Left ventricle myocardium inferior (tissue), 1 donor: ENCODE measurements at regions not wholly inside any gene's neighbourhood (a gene's known extent, or its start where the extent isn't known, plus 50 kb on each side); places are given as distances from the start of the nearest gene placed in this dataset.

Experiments used
- DNase-seq: peaks from one replicate; pipeline ENCODE4 v3.0.0-alpha.2; 2020
- H3K27ac ChIP-seq: fragments of 200-600 bp; replicated peaks from 2 replicates; pipeline ENCODE4 v1.8.0; 2021
- H3K27me3 ChIP-seq: fragments of 200-600 bp; 2 replicates; pipeline ENCODE4 v1.8.0; 2021; ENCODE audit warnings: low read depth
- H3K36me3 ChIP-seq: fragments of 200-600 bp; 2 replicates; pipeline ENCODE4 v1.8.0; 2021
- H3K4me1 ChIP-seq: fragments of 200-600 bp; 2 replicates; pipeline ENCODE4 v1.8.0; 2021
- H3K4me3 ChIP-seq: fragments of 200-600 bp; 2 replicates; pipeline ENCODE4 v1.8.0; 2021; ENCODE audit warnings: mild to moderate bottlenecking, moderate library complexity
- H3K9me3 ChIP-seq: fragments of 200-600 bp; replicated peaks from 2 replicates; pipeline ENCODE4 v1.8.0; 2021
- intact Hi-C: fragments of 100-400 bp; cut with micrococcal nuclease; formaldehyde crosslinking; loops from one replicate; pipeline ENCODE4 v1.11.0; 2022
- TF ChIP-seq, protein P1 (sequence below): fragments of 200-600 bp; IDR thresholded peaks from 2 replicates; pipeline ENCODE4 v1.8.0; 2021; ENCODE audit warnings: antibody characterized with exemption, mild to moderate bottlenecking, borderline replicate concordance
- donor health status: DM: no; HTN: yes; CAD: no; lungs with severe emphysema.

DNA sequence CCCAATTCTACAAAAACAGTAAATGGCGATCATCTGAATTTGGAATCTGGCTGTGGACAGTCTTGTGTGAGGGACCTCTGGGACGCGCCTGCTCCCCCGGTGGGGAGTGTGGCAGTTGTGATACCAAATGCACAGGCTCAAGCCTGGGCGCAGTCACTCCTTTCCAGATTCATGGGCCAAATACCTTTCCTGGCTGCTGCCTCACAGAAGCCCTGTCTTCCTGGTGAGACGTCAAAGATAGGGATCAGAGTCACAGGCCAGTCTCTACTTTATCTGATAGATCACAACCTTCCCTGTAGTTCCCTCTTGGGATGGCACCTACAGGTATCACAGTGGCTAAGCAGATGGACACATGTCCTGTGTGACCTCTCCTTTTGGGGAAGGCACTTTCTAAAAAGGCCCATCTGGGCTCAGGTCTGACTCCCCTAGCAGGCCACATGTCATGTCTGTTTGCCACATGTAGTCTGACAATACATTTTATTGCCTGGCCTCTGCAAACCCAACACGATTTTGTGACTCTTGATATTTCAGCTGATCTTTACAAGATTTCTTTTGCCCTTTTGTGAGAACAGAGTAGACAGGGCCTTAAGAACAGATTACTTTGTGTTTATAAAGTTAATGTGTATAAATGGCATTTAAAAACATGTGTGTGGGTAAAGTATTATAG, 150.1 kb downstream of the SNX10 start:
- TF ChIP-seq, protein P1, sequence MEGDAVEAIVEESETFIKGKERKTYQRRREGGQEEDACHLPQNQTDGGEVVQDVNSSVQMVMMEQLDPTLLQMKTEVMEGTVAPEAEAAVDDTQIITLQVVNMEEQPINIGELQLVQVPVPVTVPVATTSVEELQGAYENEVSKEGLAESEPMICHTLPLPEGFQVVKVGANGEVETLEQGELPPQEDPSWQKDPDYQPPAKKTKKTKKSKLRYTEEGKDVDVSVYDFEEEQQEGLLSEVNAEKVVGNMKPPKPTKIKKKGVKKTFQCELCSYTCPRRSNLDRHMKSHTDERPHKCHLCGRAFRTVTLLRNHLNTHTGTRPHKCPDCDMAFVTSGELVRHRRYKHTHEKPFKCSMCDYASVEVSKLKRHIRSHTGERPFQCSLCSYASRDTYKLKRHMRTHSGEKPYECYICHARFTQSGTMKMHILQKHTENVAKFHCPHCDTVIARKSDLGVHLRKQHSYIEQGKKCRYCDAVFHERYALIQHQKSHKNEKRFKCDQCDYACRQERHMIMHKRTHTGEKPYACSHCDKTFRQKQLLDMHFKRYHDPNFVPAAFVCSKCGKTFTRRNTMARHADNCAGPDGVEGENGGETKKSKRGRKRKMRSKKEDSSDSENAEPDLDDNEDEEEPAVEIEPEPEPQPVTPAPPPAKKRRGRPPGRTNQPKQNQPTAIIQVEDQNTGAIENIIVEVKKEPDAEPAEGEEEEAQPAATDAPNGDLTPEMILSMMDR, result no peak
- intact Hi-C loops, result no loop called here
- no peak for DNase-seq

DNA sequence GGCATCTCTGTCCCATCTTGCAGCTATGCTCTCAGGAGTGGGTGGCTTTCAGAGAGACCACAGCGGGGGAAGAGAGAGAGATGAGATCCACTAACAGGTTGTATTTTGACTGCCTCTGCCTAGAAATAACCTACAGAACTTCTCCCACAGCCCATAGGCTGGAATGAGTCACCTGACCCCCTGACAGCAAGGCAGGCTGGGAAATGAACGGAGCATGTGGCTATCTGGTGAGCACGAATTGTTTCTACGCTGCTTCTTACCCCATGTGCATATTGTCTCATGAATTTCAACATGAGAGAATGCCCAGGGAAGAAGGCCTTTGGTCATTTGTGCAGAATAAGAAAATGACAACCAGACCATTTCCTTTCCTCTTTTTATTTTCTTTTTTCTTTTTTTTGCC, 151.3 kb downstream of the SNX10 start:
- intact Hi-C loops, result no loop called here
- Histone ChIP-seq H3K27me3 (peaks cover 47% of the 10 kb centered on the region), H3K4me1 (no peaks in the 10 kb centered on the region), H3K9me3 (no peaks in the 10 kb centered on the region), H3K27ac (no peak overlapping the region), H3K4me3 (no peak overlapping the region), H3K36me3 (no peaks in the 10 kb centered on the region)
- DNase-seq, result no peak
- TF ChIP-seq, protein P1, result no peak

More for the DNA sequence above, 150.1 kb downstream of the SNX10 start:
- Histone ChIP-seq H3K4me3 (no peak overlapping the region), H3K27ac (no peak overlapping the region), H3K27me3 (peaks cover 43% of the 10 kb centered on the region), H3K9me3 (no peaks in the 10 kb centered on the region), H3K36me3 (no peaks in the 10 kb centered on the region), H3K4me1 (no peaks in the 10 kb centered on the region)

DNA sequence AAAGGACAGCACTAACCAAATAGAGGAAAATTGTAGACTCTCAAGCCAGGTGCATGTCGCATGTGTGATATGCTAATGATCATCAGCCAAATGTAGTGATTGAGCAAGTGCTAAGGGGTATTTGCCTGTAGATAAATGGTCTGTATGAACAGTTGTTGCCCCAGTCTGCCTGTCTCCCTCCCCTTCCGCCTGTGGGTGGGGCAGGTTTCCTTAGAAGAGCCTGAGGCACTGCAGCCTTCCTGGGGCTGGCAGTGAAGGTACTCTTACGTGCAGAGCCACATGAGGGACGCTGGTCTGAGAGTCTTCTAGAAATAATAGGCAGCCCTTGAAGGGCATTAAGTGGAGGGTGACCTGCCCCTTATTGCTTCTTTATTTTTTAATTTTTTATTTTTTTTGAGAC, 152.1 kb downstream of the SNX10 start:
- H3K4me3 ChIP-seq, result no peak overlapping the region
- no peaks in the 10 kb centered on the region for H3K36me3 ChIP-seq
- DNase-seq, result no peak
- TF ChIP-seq, protein P1, result no peak
- H3K4me1 ChIP-seq, result no peaks in the 10 kb centered on the region
- intact Hi-C loops, result no loop called here
- H3K9me3 ChIP-seq, result no peaks in the 10 kb centered on the region
- peaks cover 53% of the 10 kb centered on the region for H3K27me3 ChIP-seq
- H3K27ac ChIP-seq, result no peak overlapping the region

DNA sequence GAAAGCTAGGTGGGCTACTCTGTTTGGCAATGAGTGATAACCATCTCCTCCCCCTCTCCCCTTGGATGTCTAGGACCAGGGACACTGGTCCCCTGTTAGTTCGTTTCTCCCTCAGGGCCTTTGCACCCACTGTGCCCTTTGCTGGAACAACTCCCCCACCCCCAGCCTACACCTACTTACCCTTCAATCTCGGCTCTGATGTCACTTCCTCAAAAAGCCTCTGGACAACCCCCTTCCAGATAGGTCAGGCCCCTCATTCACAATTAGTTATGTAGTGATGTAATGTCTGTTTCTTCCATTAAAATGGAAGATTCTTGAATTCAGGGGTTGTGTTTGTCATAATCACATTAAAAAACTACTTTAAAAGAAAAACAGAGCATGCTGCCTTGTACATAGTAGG, 152.9 kb downstream of the SNX10 start:
- no peaks in the 10 kb centered on the region for H3K4me1 ChIP-seq
- peaks cover 54% of the 10 kb centered on the region for H3K27me3 ChIP-seq
- no peak overlapping the region for H3K4me3 ChIP-seq
- no peaks in the 10 kb centered on the region for H3K36me3 ChIP-seq
- no peaks in the 10 kb centered on the region for H3K9me3 ChIP-seq
- no peak for DNase-seq
- H3K27ac ChIP-seq, result no peak overlapping the region
- intact Hi-C loops, result no loop called here
- TF ChIP-seq, protein P1, result no peak

DNA sequence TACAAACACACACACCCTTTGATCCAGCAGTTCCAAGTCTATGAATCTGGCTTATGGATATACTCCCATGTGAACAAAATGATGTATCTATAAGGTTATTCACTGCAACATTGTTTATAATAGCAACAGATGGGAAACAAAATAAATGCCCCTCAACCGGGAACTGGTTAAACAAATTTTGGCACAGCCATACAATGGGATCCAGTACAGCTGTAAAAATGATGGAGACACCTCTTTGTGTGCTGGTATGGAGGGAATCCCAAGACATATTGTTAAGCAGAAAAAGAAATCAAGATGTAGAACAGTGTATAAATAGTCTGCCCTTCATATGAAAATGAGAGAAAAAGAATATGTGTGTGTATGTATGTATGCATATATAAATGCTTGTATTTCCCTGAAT, 155.5 kb downstream of the SNX10 start:
- H3K36me3 ChIP-seq, result no peaks in the 10 kb centered on the region
- TF ChIP-seq, protein P1, result no peak
- no peaks in the 10 kb centered on the region for H3K4me1 ChIP-seq
- H3K27me3 ChIP-seq, result peaks cover 47% of the 10 kb centered on the region
- H3K9me3 ChIP-seq, result no peaks in the 10 kb centered on the region
- intact Hi-C loops, result no loop called here
- H3K27ac ChIP-seq, result no peak overlapping the region
- H3K4me3 ChIP-seq, result no peak overlapping the region
- DNase-seq, result no peak
